Endothelial cell of umbilical vein (primary cell): ENCODE measurements at regions not wholly inside any gene's neighbourhood (a gene's known extent, or its start where the extent isn't known, plus 50 kb on each side); places are given as distances from the start of the nearest gene placed in this dataset.
"Not testable (repeated sequence)": the region's sequence is repeated elsewhere in the genome, so short reads cannot be mapped to it uniquely, and the experiment has no call there.

ENCODE experiments used
- BruUV-seq: library from RNA; stranded (reverse); fragments of 400-500 nt; replicated peaks from 2 replicates; lab custom pipeline; 2021; lab: Mats Ljungman, UMichigan
- CTCF ChIA-PET: fragments of 300-600, 350-600 bp; sonication (Branson Sonifier 250); formaldehyde crosslinking; loops from one replicate; lab custom pipeline; 2021; ENCODE audit warnings: antibody characterized with exemption, inconsistent platforms; lab: Charles Lee
- POLR2A ChIA-PET: fragments of 300-600, 350-600 bp; sonication (Branson Sonifier 250); formaldehyde crosslinking; loops from one replicate; lab custom pipeline; 2021; ENCODE audit warnings: antibody characterized with exemption, inconsistent platforms; lab: Charles Lee
- DNase-seq: peaks from one replicate; pipeline ENCODE4 v3.0.0-alpha.2; 2011; ENCODE audit warnings: low read depth, low spot score
- FAIRE-seq: peaks from 2 replicates; lab custom pipeline; 2011; peaks lifted over from hg19 to GRCh38; lab: Jason Lieb, UNC
- H2AFZ ChIP-seq: 2 replicates; pipeline ENCODE4 v1.6.0; 2012; ENCODE audit warnings: low read depth, low read length, control low read depth, inconsistent platforms
- H3K27ac ChIP-seq: 2 replicates; pipeline ENCODE4 v1.5.1; 2011; ENCODE audit warnings: low read depth, mild to moderate bottlenecking, control low read depth, low read length, moderate library complexity; ENCODE audit not compliant: insufficient read depth
- H3K27me3 ChIP-seq, 2 experiments: 2 replicates each; pipeline versions ENCODE4 v1.6.0 to v1.6.1; 2011; ENCODE audit warnings: low read length in 2 of 2, mixed read lengths in 1 of 2; ENCODE audit not compliant: control insufficient read depth in 2 of 2, insufficient read depth in 2 of 2
- H3K36me3 ChIP-seq, 2 experiments: 2 replicates in 1 of 2; 3 replicates in 1 of 2; pipeline ENCODE4 v1.5.1; 2011; ENCODE audit warnings: low read length in 2 of 2, mild to moderate bottlenecking in 1 of 2, moderate library complexity in 1 of 2; ENCODE audit not compliant: control insufficient read depth in 2 of 2, insufficient read depth in 2 of 2; ENCODE audit errors: extremely low read depth in 1 of 2
- H3K4me1 ChIP-seq: 3 replicates; pipeline ENCODE4 v1.5.1; 2011; ENCODE audit warnings: mild to moderate bottlenecking, low read length; ENCODE audit not compliant: control insufficient read depth, insufficient read depth; ENCODE audit errors: extremely low read depth
- H3K4me2 ChIP-seq: 2 replicates; pipeline ENCODE4 v1.6.1; 2011; ENCODE audit warnings: low read length, control low read depth, mixed read lengths; ENCODE audit not compliant: insufficient read depth
- H3K4me3 ChIP-seq, 3 experiments: fragments of 200-600 bp in 1 of 3; sonication (generic), shearing (Covaris generic) in 1 of 3; replicated peaks in 1 of 3; 2 replicates each; pipeline ENCODE4 v1.5.1; 2011 to 2016; ENCODE audit warnings: control low read depth in 3 of 3, low read length in 3 of 3, mild to moderate bottlenecking in 2 of 3, inconsistent platforms in 1 of 3, low read depth in 1 of 3, moderate library complexity in 1 of 3; ENCODE audit not compliant: insufficient read depth in 1 of 3
- H3K79me2 ChIP-seq: 2 replicates; pipeline ENCODE4 v1.6.0; 2012; ENCODE audit warnings: low read length, inconsistent platforms; ENCODE audit not compliant: control insufficient read depth, insufficient read depth
- H3K9ac ChIP-seq: replicated peaks from 2 replicates; pipeline ENCODE3; 2011; ENCODE audit warnings: low read length, control low read depth; ENCODE audit not compliant: insufficient read depth; ENCODE audit errors: extremely low read depth
- H3K9me1 ChIP-seq: replicated peaks from 3 replicates; pipeline ENCODE4 v1.6.0; 2011; ENCODE audit warnings: mild to moderate bottlenecking, low read length; ENCODE audit not compliant: control insufficient read depth, insufficient read depth; ENCODE audit errors: extremely low read depth
- H3K9me3 ChIP-seq: replicated peaks from 2 replicates; pipeline ENCODE4 v1.5.1; 2012; ENCODE audit warnings: low read length, inconsistent platforms; ENCODE audit not compliant: control insufficient read depth, insufficient read depth
- H4K20me1 ChIP-seq: replicated peaks from 2 replicates; pipeline ENCODE3; 2011; ENCODE audit warnings: mild to moderate bottlenecking, low read length; ENCODE audit not compliant: control insufficient read depth, insufficient read depth; ENCODE audit errors: extremely low read depth
- EZH2 ChIP-seq: IDR thresholded peaks from 2 replicates; pipeline ENCODE4 v1.6.1; 2012; ENCODE audit warnings: borderline replicate concordance, low read depth, mild to moderate bottlenecking, moderate library complexity, low read length, inconsistent platforms; ENCODE audit not compliant: severe bottlenecking
- FOS ChIP-seq: IDR thresholded peaks from 2 replicates; pipeline ENCODE4 v1.6.1; 2011; ENCODE audit warnings: mild to moderate bottlenecking, low read length, moderate library complexity, borderline replicate concordance; ENCODE audit not compliant: insufficient read depth
- GATA2 ChIP-seq: IDR thresholded peaks from 2 replicates; pipeline ENCODE4 v1.7.0; 2011; ENCODE audit warnings: low read depth, mild to moderate bottlenecking, moderate library complexity, mixed read lengths, low read length; ENCODE audit not compliant: insufficient read length, insufficient read depth
- JUN ChIP-seq: IDR thresholded peaks from 2 replicates; pipeline ENCODE4 v1.6.1; 2011; ENCODE audit warnings: borderline replicate concordance, low read depth; ENCODE audit not compliant: insufficient read length, insufficient read depth
- MYC ChIP-seq: IDR thresholded peaks from one replicate; pipeline ENCODE4 v1.6.1; 2011; ENCODE audit warnings: mild to moderate bottlenecking, low read depth, low read length
- POLR2A ChIP-seq: IDR thresholded peaks from 2 replicates; pipeline ENCODE4 v1.6.1; 2012; ENCODE audit warnings: low read depth, mild to moderate bottlenecking, control low read depth, low read length
- POLR2AphosphoS5 ChIP-seq: IDR thresholded peaks from 2 replicates; pipeline ENCODE4 v1.6.1; 2012; ENCODE audit warnings: low read depth, mild to moderate bottlenecking, control low read depth, low read length, moderate library complexity; ENCODE audit not compliant: insufficient read depth
- dilution Hi-C: fragments of 300-500 bp; cut with MboI; formaldehyde crosslinking; loops from one replicate; pipeline ENCODE4 v1.15.0; 2019; ENCODE audit warnings: low sequenced_read_pairs; ENCODE audit not compliant: extremely low pct_ligation_motif_present
- intact Hi-C: fragments of 100-400 bp; cut with micrococcal nuclease; formaldehyde crosslinking; loops from one replicate; pipeline ENCODE4 v1.10.0; 2022
- TF ChIP-seq, protein P1 (sequence below): IDR thresholded peaks from 2 replicates; pipeline ENCODE4 v1.6.1; 2011; ENCODE audit not compliant: insufficient read depth, insufficient read length
- TF ChIP-seq, protein P2 (sequence below), 2 donors: IDR thresholded peaks; 1 replicate in 1 of 2; 2 replicates in 1 of 2; pipeline ENCODE4 v1.5.1; 2011; ENCODE audit warnings: low read length in 2 of 2, mild to moderate bottlenecking in 2 of 2, moderate library complexity in 2 of 2, control low read depth in 1 of 2, inconsistent platforms in 1 of 2, low read depth in 1 of 2; ENCODE audit not compliant: insufficient read depth in 1 of 2; ENCODE audit errors: extremely low read depth in 1 of 2

DNA sequence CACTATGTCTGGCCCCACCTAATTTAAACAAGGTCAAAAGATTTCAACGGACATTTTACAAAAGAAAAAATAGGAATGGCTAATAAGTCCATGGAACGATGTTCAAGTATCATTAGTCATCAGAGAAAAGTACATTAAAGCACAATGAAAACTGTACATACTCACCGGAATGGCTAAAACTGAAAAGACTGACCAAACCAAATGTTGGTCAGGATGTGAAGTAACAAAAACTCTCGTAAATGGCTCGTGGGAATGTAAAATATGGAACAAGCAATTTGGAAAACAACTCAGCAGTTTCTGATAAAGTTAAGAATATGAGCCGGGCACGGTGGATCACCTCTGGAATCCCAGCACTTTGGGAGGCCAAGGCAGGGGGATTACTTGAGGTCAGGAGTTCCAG, 65.7 kb upstream of the PARD3 start:
- BruUV-seq, result no TSS peak
- Histone ChIP-seq H3K4me2 (no peak overlapping the region), H3K36me3 (no peaks in the 10 kb centered on the region), H3K27me3 (peaks cover 3 to 6% of the 10 kb centered on the region in 2 experiments), H2AFZ (no peak overlapping the region), H3K9me3 (no peaks in the 10 kb centered on the region), H3K4me3 (no peak overlapping the region), H3K4me1 (no peaks in the 10 kb centered on the region), H3K27ac (no peak overlapping the region), H3K79me2 (no peaks in the 10 kb centered on the region), H4K20me1 (no peaks in the 10 kb centered on the region), H3K9me1 (no peaks in the 10 kb centered on the region), H3K9ac (no peak overlapping the region)
- CTCF ChIA-PET, result no interaction called here
- no peak for TF ChIP-seq POLR2AphosphoS5
- no peak for TF ChIP-seq GATA2
- TF ChIP-seq, protein P1, sequence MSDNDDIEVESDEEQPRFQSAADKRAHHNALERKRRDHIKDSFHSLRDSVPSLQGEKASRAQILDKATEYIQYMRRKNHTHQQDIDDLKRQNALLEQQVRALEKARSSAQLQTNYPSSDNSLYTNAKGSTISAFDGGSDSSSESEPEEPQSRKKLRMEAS, result no peak
- no peak for TF ChIP-seq MYC
- no peak for TF ChIP-seq POLR2A
- TF ChIP-seq, protein P2, sequence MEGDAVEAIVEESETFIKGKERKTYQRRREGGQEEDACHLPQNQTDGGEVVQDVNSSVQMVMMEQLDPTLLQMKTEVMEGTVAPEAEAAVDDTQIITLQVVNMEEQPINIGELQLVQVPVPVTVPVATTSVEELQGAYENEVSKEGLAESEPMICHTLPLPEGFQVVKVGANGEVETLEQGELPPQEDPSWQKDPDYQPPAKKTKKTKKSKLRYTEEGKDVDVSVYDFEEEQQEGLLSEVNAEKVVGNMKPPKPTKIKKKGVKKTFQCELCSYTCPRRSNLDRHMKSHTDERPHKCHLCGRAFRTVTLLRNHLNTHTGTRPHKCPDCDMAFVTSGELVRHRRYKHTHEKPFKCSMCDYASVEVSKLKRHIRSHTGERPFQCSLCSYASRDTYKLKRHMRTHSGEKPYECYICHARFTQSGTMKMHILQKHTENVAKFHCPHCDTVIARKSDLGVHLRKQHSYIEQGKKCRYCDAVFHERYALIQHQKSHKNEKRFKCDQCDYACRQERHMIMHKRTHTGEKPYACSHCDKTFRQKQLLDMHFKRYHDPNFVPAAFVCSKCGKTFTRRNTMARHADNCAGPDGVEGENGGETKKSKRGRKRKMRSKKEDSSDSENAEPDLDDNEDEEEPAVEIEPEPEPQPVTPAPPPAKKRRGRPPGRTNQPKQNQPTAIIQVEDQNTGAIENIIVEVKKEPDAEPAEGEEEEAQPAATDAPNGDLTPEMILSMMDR (IDR thresholded peaks at IDR 0.05; ENCODE audit: extremely low read depth in 1 of 2, insufficient read depth in 1 of 2, low read depth in 1 of 2, low read length in 2 of 2), result no peak
- TF ChIP-seq JUN, result no peak
- TF ChIP-seq EZH2, result no peak
- no peak for TF ChIP-seq FOS
- intact Hi-C loops (no loop called here), dilution Hi-C loops (no loop called here)
- POLR2A ChIA-PET, result no interaction called here
- no peak for DNase-seq
- no peak for FAIRE-seq

DNA sequence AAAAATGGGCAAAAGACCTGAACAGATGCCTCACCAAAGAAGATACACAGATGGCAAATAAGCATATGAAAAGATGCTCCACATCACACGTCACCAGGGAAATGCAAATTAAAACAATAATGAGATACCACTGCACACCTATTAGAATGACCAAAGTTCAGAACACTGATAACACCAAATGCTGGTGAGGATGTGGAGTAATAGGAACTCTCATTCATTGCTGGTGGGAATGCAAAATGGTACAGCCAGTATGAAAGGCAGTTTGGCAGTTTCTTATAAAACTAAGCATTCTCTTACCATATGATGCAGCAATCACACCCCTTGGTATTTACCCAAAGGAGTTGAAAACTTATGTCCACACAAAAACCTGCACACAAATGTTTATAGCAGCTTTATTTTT, 63.6 kb upstream of the PARD3 start:
- intact Hi-C loops, H3K27ac ChIP-seq, H3K79me2 ChIP-seq, H3K9me1 ChIP-seq, H4K20me1 ChIP-seq, H3K27me3 ChIP-seq, BruUV-seq, H3K9me3 ChIP-seq, FAIRE-seq, H3K4me3 ChIP-seq, H3K4me2 ChIP-seq, CTCF ChIA-PET, dilution Hi-C loops, H2AFZ ChIP-seq, H3K9ac ChIP-seq, H3K4me1 ChIP-seq, H3K36me3 ChIP-seq, DNase-seq: not testable (repeated sequence)
- POLR2A ChIA-PET, result interaction anchor here (0.7 kb wide), 1 partner anchor 1958 kb away, joined by 7 read pairs; no protein-coding TSS in a partner anchor
